Astrocyte of the cerebellum (primary cell): ENCODE measurements at regions not wholly inside any gene's neighbourhood (a gene's known extent, or its start where the extent isn't known, plus 50 kb on each side); places are given as distances from the start of the nearest gene placed in this dataset.
A peak's percentile ranks its signal among the peaks of the same experiment; 100 is the strongest.

Experiments used
- DNase-seq: peaks from one replicate; pipeline ENCODE4 v3.0.0-alpha.2; 2011; ENCODE audit warnings: low read depth
- H3K4me3 ChIP-seq: 2 replicates; pipeline ENCODE4 v1.5.1; 2011; ENCODE audit warnings: mild to moderate bottlenecking, low read depth, low read length, moderate library complexity
- CTCF ChIP-seq: IDR thresholded peaks from 2 replicates; pipeline ENCODE4 v1.5.1; 2012; ENCODE audit warnings: low read length, low read depth, moderate library complexity, mild to moderate bottlenecking; ENCODE audit errors: missing control alignments
- in situ Hi-C: cut with HindIII; loops from 2 replicates; pipeline ENCODE4 v1.10.0; 2017; ENCODE audit warnings: low sequenced_read_pairs

GRCh38 chr15:94555841-94556519 is 324.6 kb downstream of the MCTP2 start:
- H3K4me3 ChIP-seq, result no peak overlapping the region
- no peak for DNase-seq
- no peak for TF ChIP-seq CTCF
- in situ Hi-C loops, result loop anchor here (5.0 kb wide), 1 partner anchor 94 kb away; no protein-coding TSS in a partner anchor

GRCh38 chr15:94561036-94561689 is 329.8 kb downstream of the MCTP2 start:
- in situ Hi-C loops, result no loop called here
- H3K4me3 ChIP-seq, result no peak overlapping the region
- no peak for TF ChIP-seq CTCF
- DNase-seq, result no peak

- in situ Hi-C loops, result no loop called here
- H3K4me3 ChIP-seq, result no peak overlapping the region
- no peak for TF ChIP-seq CTCF
- DNase-seq, result no peak
Measured at GRCh38 chr15:94563456-94563855, 332.1 kb downstream of the MCTP2 start.

- DNase-seq, result no peak
- H3K4me3 ChIP-seq, result no peak overlapping the region
- in situ Hi-C loops, result no loop called here
- peak; percentile 36 for TF ChIP-seq CTCF
Measured at GRCh38 chr15:94576889-94577533, 345.6 kb downstream of the MCTP2 start.

- no peak for DNase-seq
- H3K4me3 ChIP-seq, result no peak overlapping the region
- in situ Hi-C loops, result no loop called here
- TF ChIP-seq CTCF, result no peak
Measured at GRCh38 chr15:94579286-94579685, 347.9 kb downstream of the MCTP2 start.

- TF ChIP-seq CTCF, result no peak
- in situ Hi-C loops, result no loop called here
- no peak for DNase-seq
- no peak overlapping the region for H3K4me3 ChIP-seq
Measured at GRCh38 chr15:94580211-94580885, 349.0 kb downstream of the MCTP2 start.
